GM19035 (cell line): ENCODE measurements at regions not wholly inside any gene's neighbourhood (a gene's known extent, or its start where the extent isn't known, plus 50 kb on each side); places are given as distances from the start of the nearest gene placed in this dataset.
"Not testable (repeated sequence)": the region's sequence is repeated elsewhere in the genome, so short reads cannot be mapped to it uniquely, and the experiment has no call there.

Experiments used
- ATAC-seq: cut with Tn5 transposase; IDR thresholded peaks from one replicate; pipeline ENCODE4 v1.9.1; 2021; ENCODE audit not compliant: unreplicated experiment

DNA sequence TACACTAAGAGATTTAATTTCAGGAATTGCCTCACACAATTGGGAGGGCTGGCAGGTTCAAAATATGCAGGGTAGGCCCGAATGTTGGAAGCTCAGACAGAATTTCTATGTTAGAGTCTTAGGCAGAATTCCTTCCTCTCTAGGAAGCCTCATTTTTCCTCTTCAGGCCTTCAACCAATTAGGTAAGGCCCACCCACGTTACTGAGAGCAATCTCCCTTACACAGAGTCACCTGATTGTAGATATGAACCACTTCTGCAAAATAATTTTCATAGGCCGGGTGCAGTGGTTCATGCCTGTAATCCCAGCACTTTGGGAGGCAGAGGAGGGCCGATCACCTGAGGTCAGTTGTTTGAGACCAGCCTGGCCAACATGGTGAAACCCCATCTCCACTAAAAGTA lies 50.2 kb upstream of the HIVEP1 start:
- no peak for ATAC-seq

DNA sequence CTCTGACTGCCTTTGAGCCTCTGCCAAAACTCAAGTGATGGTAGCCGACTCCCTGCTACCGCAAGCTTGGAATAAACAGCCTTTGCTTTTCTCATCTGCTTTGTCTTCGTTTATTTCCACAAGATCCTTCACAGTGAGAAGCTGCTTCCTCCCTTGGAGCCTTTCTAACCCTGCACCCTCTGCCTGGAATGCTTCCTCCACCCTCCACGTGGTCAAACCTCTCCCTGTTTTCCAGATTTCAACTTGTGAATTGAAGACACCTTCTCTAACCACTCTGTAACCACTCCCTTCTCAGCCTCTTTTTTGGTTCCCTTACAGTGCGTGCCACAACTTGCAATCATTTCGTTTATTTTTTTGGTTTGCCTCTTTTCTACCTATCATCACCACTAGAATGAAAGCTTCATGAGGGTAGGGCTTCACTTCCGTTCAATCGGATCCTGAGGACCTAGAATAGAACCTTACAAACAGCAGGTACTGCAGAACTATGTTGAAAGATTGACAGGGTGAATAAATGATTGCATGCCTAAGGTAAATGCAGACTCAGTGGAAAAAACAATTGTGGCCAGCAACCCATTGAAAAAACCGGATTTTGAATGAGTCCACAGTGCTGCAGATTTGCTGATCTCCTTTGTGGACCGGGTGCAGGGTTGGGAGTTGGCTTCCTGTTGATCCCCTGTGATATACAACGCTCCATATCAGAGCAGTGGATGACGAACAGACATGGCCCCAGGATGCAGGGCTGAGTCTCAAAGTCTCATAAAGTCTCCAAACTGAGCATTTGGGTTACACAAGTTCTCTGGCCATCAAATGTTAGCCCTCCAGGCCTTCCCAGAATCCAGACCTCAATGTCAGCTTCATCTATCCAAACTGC lies 51.0 kb upstream of the HIVEP1 start:
- no peak for ATAC-seq

DNA sequence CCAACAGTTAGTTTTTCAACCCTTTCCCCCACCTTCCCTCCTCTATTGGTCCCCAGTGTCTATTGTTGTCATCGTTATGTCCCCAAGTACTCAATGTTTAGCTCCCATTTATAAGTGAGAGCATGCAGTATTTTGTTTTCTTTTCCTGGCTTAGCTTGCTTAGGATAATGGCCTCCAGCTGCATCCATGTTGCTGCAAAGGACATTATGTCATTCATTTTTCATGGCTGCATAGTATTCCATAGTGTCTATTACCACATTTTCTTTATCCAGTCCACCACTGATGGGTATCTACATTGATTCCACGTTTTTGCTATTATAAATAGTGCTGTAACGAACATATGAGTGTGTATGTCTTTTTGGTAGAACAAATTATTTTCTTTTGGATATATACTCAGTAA lies 55.3 kb upstream of the HIVEP1 start:
- no peak for ATAC-seq

DNA sequence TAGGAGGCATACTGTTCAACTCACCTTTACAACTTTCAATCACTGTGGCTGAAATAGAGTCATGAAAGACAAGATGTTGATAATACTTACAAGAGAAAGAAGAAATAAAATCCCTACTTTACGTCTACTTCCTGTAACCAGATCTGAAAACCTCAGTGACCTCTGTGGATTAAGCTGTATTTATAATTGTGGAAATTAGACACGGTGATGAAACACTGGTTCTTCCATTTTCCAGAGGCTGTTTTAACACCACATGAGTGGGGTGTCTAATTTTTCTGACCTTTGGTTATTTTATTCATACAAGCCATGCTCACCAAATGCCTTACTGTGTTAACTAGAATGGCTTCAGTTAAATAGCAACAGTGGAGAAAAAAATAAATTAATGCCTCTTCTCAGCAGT lies 58.5 kb upstream of the HIVEP1 start:
- ATAC-seq = no peak

DNA sequence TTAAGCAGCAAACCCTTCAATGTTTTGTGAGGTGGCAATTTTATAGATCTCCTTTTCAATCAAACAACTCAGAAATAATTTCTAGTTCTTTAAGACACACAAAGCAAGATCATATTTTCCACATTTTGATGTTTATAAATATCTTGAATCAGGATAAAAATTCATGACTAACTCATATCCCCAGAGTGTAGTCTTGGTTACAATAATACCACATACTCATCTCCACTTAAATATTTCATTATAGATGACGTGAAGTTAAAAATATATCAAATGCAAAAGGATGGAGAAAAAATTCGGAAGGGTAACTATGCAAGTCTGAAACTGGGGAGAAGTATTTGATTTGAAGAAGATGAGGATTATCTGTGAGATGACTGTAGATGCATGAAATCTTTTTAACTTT lies 59.8 kb upstream of the HIVEP1 start:
- ATAC-seq = no peak

DNA sequence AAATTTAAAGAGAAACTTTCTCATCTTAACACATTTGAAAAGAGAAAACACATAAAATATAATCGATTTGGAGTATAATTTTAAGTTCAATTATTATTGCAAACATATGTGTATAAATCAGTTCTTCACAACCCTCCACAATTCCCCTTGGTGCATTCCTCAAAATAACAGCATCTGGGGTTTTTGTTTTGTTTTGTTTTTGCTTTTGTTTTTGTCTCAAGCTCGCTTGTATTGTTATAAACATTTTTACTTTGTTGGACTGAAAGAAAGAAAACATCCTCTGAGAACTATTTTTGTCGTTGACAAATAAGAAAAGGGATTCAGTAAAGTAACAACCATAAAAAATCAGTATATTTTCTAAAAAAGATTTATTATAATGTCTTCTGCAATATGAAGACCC lies 60.2 kb upstream of the HIVEP1 start:
- no peak for ATAC-seq

DNA sequence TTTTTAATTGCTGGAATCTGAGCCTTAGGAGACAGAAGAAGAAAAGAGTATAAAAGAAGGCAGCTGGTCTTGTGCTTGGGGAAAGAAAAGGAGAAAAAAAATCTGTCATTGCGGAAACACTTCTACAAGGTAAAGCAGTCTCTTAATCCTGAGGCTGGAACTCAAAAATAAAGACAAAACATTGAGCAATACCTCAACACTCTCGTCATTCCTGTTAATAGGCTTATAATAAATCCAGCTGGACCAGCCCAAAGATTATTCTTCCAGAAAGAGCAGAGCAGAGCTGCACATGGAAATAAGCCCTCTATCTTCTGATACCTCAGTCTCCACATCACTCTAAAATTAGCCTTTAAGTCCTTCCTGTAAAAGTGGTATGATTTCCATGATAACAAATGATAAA lies 62.0 kb upstream of the HIVEP1 start:
- ATAC-seq = no peak

DNA sequence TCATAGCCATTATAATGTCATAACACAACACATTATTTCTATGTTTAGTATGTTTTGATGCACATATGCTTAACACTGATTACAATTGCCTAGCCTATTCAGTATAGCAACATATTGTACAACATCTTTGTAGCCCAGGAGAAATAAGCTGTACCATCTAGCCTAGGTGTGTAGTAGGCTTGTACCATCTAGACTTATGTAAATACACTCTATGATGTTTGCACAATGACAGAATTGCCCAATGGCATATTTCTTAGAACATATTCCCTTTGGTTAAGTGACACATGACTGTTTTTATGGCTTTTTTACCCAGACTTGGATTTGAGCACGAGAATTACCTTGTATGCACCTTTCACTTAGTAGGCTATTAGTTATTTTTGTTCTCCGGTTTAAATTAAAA lies 64.5 kb upstream of the HIVEP1 start:
- ATAC-seq = no peak

DNA sequence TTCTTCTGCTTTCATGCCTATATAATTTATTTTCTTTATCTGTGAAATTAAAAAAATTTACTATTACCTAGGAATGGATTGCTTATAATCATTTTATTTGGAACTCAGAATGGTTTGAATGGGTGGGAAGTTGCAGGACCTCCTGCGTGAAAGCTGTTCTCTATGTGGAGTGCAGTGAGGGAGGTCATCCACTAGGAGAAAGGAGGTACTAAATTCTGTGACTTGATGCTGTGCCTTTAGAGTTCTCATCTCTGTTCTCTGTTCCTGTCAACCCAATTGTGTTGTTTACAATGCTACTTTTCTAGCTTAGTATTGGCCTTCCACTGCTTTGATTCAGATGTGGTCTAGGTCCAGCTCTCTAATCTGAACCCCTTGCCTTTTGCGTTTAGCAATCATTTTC lies 65.0 kb upstream of the HIVEP1 start:
- no peak for ATAC-seq

DNA sequence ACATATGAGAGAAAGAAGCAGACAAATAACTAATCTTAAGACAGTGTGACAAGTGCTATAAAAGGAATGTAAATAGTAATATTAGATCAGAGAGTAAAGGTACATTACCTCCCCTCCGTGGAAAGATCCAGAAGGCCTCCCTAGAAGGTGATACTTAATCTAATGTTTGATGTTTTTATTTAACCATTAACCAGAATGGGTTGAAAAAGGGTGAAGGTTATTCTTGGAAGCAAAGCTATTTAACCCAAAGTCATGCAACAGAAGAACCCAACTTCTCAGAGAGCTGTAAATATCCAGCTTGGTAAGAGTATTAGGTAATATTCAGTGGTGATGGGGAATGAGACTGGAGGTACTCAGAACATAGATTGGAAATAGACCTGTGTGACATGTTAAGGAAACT lies 68.0 kb upstream of the HIVEP1 start:
- ATAC-seq = no peak

DNA sequence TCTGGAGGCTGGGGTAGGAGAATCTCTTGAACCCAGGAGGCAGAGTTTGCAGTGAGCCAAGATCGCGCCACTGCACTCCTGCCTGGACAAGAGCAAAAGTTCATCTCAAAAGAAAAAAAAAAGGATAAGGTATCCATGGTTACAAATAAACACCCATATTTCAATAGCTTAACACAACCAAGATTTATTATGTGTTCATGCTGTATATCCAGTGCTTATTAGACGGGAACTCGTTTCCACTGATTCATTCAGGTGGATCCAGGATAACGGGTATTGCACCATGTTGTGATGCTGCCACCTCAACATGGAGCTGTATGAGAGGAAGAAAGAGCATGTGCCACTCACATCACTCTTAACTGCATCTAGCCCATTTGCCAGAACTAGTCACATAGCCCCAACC lies 69.1 kb upstream of the HIVEP1 start:
- ATAC-seq = no peak

DNA sequence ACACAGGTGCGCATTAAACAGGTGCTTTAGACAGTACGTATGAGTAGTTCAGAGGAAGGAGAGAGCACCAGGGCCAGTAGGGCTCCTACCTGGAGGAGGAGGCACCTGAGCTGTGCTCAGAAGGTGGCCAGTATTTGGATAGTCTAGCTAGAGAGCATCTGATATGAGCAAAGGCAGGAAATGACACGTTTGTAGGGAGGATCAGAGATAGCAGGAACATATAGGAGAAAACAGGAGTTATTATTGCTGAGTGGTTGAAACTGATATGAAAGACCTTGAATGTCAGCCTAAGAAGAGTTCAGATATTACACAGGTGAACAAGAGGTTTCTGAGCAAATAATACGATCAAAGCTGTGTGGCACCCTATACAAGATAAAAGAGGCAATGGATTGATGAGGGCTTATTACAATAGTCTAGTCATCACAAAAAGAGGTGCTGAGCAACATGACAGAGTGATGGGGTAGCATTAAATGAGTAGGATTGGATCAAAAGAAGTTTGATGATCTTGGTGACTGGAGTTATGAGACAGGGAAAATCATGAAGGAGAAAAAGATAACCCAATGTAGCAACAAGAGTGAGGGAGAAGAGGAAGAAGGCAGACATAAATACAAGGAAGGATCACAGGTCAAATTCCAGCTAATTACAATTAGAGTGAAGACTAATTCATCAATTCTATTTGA lies 69.8 kb upstream of the HIVEP1 start:
- no peak for ATAC-seq

DNA sequence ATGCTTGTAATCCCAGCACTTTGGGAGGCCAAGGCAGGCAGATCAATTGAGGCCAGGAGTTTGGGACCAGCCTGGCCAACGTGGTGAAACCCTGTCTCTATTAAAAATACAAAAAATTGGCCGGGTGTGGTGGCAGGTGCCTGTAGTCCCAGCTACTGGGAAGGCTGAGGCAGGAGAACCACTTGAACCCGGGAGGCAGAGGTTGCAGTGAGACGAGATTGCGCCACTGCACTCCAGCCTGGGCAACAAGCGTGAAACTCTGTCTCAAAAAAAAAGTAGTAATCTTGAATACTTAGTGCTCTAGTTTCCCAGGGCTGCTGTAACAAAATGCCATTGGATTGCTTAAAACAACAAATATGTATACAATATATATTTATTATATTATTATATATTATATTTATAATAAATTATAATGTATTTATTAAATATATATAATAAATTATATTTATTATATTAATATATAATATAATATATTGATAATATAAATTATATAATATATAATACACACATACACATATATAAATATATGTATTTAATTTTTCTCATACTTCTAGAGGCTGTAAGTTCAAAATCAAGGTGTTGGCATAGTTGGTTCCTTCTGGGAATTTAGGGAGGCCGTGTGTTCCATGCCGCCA lies 71.5 kb upstream of the HIVEP1 start:
- not testable (repeated sequence) for ATAC-seq

DNA sequence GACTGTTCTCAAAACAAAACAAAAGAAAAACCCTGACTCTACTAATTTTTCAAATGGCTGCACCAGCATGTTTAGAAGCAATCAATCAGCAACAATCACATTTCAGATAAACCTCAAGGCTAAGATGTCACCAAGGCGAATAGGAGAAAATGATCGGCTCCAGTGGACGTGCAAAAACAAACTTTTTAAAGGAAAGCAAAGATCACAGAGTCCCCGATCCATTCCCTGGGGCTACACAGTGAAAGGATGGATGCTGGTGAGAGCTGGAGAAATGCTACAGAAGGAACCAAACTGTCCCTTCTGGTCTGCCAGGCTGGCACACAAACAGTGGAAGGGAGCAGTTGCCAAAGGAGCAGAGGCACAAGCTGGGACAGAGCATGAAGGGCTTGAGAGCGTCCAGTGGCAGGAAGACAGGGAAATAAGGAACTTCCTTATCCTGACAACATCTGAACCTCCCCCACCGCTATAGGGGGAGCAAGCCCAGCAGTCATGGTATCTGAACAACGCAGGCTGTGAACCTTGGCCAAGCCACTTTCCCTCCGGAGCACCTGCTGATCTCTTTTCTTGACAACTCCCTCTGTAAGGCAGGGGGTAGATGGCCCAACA lies 73.7 kb upstream of the HIVEP1 start:
- no peak for ATAC-seq

DNA sequence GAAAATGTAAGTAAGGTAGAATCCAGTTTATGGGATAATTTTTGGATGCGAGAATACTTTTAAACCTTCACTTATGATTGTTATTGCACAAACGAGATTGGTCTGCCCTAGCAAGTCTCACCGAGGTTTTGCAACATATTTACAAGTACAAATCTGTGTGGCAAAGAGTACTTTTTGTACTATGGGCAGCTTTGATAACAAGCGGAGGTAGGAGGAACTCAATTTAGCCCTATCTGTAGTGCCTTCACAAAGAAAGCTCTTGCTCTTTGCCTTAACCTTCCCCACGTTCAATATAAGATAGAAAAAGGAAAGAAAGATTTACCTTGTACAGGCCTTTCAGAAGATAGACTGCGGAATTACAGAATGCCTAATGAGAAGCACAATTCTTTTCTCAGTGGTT lies 77.5 kb upstream of the HIVEP1 start:
- ATAC-seq = no peak

DNA sequence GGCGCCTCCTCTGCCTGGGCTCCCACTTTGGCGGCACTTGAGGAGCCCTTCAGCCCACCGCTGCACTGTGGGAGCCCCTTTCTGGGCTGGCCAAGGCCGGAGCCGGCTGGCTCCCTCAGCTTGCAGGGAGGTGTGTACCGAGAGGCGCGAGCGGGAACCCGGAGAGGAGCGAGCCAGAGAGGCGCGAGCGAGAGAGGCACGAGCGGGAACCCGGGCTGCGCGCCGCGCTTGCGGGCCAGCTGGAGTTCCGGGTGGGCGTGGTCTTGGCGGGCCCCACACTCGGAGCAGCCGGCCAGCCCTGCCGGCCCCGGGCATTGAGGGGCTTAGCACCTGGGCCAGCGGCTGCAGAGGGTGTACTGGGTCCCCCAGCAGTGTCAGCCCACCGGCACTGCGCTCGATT lies 79.2 kb upstream of the HIVEP1 start:
- ATAC-seq = not testable (repeated sequence)

DNA sequence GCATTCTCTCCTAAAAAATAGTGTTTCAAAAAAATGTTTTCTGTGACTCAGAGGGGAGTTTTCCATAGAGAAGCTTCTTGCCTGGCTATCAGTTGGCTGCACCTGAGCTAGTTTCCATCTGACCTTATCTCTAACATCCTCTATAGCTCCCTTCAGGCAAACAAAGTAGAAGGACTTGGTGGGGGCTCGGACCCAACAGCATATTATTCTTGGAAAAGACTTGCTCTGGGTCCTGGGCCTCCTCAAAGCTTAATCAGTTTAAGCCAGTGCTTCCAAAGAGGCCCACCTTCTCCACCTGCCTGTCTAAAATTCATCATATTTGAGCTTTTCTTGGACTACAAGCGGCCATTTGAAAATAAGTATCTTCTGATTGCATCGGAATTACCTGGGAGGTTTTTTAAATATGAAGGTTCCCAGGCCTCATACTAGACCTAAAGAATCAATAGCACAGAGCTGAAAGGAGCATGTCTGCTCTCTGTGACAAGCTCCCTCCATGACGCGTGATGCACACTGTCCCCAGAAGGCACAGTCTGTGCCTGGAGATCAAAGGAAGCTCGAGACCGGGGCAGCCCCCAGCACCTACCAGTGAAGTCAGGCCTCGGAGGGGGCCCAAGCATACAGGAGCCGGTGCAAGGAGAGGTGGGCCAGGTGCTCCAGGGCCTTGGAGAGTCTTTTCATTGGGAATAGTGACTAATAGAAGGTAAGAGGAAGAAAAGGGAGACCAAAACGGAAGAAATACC lies 80.6 kb upstream of the HIVEP1 start:
- no peak for ATAC-seq

DNA sequence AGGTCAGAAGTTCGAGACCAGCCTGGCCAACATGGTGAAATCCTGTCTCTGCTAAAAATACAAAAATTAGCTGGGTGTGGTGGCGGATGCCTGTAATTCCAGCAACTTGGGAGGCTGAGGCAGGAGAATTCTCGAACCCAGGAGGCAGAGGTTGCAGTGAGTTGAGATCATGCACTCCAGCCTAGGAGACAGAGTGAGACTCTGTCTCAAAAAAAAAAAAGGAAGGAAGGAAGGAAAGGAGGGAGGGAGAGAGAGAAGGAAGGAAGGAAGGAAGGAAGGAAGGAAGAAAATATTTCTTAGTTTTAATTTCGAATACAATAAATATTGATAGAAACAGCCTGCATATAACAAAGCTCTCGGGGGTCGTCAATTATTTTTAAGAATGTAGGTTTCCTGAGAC lies 81.3 kb upstream of the HIVEP1 start:
- not testable (repeated sequence) for ATAC-seq

DNA sequence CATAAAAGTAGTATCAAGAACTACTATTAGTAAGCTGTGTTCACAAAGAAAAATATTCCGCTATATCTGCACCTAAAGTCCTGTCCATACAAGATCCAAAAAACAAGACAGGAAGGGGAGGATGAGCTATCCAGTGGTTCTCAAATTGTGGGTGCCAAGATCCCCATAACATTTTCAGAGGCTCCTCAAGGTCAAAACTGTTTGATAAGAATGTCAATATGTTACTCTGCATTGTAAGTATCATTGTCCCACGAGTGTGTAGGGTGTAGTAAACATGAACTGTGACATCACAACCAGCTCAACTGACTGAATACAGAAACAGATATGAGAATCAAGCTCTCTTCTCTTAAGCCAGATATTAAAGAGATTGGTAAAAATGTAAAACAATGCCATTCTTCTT lies 81.9 kb upstream of the HIVEP1 start:
- ATAC-seq = no peak

DNA sequence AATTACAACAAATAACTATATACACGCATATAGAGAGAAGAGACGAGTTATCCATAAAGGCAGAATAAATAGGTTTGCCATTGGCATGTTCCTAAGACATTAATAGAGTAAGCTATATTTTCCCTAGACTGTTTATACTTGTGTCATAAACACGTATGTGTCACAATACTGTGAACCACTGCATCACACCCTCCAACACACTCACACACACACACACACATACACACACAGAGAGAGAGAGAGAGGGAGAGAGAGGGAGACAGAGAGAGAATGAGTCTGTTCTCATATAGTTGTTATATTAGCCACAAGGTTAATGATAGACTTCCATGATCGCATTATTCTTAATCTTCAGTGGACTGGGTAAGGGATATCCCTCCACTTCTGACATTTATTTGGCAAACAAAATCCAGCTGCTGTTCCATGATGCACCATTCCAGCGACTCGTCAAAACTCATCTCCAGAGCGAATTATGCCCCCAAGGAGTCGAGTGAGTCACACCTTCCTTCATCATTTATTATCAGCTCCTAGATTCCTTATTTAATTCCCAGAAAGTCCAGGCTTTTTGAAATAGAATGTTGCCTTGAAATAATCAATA lies 82.8 kb upstream of the HIVEP1 start:
- no peak for ATAC-seq
